Panc1 (cell line): ENCODE measurements at regions not wholly inside any gene's neighbourhood (a gene's known extent, or its start where the extent isn't known, plus 50 kb on each side); places are given as distances from the start of the nearest gene placed in this dataset.
"Not testable (repeated sequence)": the region's sequence is repeated elsewhere in the genome, so short reads cannot be mapped to it uniquely, and the experiment has no call there.

ENCODE experiments used
- POLR2AphosphoS5 ChIP-seq: IDR thresholded peaks from 2 replicates; pipeline ENCODE4 v1.6.1; 2012; ENCODE audit warnings: mild to moderate bottlenecking, low read depth, low read length, moderate library complexity
- SIN3A ChIP-seq: IDR thresholded peaks from 2 replicates; pipeline ENCODE4 v1.6.1; 2012; ENCODE audit warnings: low read depth, mild to moderate bottlenecking, low read length, moderate library complexity, borderline replicate concordance; ENCODE audit not compliant: insufficient read depth
- TF ChIP-seq, protein P1 (sequence below): fragments of 450-650 bp; IDR thresholded peaks from 2 replicates; pipeline ENCODE4 v1.5.1; 2017; ENCODE audit warnings: mild to moderate bottlenecking
- TF ChIP-seq, protein P2 (sequence below), 2 experiments: IDR thresholded peaks; 2 replicates each; pipeline ENCODE4 v1.6.1; 2011 to 2012; ENCODE audit warnings: low read depth in 2 of 2, control low read depth in 1 of 2, low read length in 1 of 2, mild to moderate bottlenecking in 1 of 2, moderate library complexity in 1 of 2; ENCODE audit not compliant: insufficient read depth in 1 of 2

DNA sequence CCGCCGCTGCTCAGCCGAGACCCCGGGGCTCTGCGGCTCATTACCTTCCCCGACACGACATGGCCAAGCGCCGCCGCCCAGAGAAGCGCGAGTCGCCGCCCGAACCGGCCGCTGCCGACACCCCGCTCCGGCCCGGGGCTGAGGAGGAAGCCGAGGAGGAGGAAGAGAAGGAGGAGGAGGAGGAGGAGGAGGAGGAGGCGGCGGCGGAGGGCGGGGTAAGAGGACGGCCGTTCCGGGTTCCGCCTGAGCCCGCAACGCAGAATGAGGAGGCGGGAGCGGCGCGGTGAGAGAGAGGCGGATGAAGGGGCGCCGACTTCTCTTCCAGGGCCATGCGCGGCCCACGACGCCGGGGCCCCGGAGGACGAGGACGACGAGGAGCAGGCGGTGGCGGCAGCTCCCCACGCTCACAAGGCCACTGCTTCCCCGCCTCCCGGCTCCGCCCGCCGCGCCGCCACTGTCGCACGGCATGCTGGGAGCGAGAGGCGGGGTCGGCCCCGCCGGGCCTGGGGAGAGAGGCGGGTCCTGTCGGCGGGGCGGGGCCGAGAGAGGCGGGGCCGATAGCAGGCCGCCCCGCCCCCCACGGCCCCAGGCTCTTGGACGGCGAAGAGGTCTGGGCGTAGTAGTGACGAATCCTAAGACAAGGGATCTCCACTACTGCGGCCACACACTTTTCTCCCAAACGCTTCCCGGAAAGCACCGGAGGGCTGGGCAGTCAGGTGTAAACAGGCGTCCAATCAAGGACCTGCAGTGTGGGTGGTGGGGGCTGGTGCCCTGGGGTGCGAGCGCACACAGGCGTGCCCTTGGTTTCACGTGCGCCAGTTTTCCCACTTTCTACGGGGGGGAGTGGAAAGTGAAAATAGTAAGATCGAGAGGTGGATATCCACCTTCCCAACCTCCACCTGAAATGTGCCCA is 67.9 kb upstream of the SPN start:
- TF ChIP-seq, protein P1, sequence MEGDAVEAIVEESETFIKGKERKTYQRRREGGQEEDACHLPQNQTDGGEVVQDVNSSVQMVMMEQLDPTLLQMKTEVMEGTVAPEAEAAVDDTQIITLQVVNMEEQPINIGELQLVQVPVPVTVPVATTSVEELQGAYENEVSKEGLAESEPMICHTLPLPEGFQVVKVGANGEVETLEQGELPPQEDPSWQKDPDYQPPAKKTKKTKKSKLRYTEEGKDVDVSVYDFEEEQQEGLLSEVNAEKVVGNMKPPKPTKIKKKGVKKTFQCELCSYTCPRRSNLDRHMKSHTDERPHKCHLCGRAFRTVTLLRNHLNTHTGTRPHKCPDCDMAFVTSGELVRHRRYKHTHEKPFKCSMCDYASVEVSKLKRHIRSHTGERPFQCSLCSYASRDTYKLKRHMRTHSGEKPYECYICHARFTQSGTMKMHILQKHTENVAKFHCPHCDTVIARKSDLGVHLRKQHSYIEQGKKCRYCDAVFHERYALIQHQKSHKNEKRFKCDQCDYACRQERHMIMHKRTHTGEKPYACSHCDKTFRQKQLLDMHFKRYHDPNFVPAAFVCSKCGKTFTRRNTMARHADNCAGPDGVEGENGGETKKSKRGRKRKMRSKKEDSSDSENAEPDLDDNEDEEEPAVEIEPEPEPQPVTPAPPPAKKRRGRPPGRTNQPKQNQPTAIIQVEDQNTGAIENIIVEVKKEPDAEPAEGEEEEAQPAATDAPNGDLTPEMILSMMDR: not testable (repeated sequence)
- TF ChIP-seq, protein P2, sequence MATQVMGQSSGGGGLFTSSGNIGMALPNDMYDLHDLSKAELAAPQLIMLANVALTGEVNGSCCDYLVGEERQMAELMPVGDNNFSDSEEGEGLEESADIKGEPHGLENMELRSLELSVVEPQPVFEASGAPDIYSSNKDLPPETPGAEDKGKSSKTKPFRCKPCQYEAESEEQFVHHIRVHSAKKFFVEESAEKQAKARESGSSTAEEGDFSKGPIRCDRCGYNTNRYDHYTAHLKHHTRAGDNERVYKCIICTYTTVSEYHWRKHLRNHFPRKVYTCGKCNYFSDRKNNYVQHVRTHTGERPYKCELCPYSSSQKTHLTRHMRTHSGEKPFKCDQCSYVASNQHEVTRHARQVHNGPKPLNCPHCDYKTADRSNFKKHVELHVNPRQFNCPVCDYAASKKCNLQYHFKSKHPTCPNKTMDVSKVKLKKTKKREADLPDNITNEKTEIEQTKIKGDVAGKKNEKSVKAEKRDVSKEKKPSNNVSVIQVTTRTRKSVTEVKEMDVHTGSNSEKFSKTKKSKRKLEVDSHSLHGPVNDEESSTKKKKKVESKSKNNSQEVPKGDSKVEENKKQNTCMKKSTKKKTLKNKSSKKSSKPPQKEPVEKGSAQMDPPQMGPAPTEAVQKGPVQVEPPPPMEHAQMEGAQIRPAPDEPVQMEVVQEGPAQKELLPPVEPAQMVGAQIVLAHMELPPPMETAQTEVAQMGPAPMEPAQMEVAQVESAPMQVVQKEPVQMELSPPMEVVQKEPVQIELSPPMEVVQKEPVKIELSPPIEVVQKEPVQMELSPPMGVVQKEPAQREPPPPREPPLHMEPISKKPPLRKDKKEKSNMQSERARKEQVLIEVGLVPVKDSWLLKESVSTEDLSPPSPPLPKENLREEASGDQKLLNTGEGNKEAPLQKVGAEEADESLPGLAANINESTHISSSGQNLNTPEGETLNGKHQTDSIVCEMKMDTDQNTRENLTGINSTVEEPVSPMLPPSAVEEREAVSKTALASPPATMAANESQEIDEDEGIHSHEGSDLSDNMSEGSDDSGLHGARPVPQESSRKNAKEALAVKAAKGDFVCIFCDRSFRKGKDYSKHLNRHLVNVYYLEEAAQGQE (IDR thresholded peaks at IDR 0.05; ENCODE audit: insufficient read depth in 1 of 2, low read depth in 2 of 2, low read length in 1 of 2): not testable (repeated sequence)
- peak; percentile 51 for TF ChIP-seq POLR2AphosphoS5
- not testable (repeated sequence) for TF ChIP-seq SIN3A
